Inflammatory macrophage (primary cell): ENCODE measurements at regions not wholly inside any gene's neighbourhood (a gene's known extent, or its start where the extent isn't known, plus 50 kb on each side); places are given as distances from the start of the nearest gene placed in this dataset.

Experiments used
- DNase-seq, 2 donors: peaks; one replicate each; pipeline ENCODE4 v3.0.0-alpha.2; 2020 to 2022

DNA sequence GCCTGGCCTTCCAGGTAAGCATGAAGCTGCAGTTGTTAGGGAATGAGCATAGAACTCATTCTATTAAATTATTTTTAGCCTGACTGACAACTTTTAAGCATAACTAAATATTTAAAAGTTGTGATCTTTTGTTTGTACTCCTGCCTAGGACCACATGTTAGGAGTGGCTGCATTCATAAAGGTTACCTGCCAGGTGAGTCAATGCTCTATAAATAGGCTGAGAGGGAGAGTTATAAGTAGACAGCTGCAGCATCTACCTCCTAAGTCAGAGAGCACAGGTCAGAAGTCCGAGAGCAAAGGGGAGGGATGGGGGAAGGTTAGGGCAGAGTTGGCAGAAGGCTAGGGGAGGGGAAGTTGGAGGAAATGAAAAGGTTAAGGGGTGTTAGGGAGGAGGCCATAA is 292.4 kb upstream of the TLE4 start:
- DNase-seq: no peak

DNA sequence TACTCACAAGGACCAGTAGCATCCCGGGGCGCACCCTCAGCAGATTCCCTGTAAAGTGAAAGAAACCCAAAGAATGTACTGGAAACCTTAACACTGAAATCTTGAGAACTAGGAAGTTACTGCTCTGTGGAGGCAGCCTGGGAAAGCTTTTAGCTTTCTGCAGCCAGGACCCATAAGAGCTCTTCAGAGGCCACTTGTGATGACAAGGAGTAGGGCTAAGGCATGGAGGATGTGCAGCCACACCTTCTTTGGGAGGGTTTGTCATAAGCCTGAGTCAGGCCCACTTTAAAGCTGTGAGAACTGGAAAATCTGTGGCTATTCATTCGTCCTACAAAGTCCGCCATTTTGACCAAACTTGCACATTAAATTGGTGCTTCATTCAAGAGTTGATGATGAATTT is 291.1 kb upstream of the TLE4 start:
- DNase-seq: no peak

DNA sequence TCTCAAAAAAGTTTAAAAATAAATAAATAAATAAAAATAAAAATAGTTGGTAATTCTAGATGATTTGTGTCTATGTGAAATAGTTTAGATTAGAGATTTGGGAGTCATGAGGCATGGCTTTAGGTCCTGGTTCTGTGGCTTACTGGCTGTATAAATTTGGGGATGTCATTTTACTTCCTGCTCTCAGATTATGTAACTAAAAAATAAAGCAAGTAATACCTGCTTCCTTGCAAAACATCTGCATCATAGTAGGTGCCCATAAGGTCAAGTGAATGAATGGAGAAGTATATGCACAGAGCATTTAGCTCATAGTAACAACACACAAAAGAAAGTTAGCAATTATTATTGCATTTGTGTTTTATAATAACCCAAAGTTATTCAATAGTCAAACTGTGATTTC is 287.7 kb upstream of the TLE4 start:
- DNase-seq: no peak

DNA sequence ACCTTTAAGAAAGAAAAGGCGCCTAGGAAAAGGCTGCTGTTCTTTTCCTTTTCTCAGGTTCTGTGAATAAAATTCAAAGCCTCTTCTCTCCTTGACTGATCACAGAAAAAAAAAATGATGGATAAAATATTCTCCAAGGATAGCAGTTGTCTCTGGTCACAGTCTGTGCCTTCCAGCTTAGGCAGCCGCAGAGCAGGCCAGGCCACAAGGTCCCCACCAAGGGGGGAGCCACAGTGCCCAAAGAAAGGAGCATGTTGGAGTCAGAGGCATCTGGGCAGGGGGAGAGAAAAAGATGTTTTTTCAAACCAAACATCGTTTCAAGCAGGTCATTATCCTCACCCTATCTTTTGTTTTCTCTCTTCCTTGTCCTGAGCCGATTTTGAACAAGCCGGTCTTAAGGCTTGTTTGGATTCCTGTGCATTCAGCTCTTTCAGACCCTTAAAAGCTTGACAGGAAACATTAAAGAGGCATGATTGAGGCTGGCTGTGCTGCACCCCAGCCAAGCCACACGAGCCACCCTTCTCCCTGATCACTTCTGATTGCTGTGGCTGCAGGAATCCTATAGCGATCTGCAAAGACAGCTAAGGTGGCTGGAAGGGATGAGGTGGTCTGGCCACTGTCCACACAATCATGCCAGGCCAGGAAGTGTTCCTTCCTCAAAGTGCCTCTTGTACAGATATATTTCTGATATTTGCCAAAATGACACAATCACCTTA is 284.6 kb upstream of the TLE4 start:
- DNase-seq: no peak

DNA sequence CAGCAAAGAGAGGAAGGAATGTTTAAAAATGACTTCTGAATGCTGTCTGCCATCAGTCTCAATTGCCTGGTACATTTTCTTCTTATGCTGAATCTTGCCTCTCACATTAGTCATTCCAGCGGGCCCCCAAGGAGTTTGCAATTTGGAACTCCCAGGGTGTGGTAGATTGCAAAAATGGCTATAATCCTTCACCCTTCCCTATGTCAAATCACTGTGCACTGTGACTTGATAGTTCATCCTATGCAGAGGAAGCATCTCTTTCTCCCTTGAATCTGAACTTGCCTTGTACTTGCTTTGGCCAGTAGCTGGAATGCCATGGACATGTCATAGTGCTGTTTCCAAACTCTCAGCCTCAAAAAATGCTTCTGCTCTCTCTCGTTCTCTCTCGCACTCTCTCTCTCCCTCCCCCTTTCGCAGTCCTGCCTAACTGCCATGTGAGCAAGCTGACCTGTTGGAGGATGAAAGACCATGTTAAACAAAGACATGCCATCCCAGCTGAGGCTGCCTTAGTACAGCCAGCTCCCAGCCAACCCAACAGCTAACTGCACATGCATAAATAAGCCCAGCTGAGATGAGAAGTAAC is 284.0 kb upstream of the TLE4 start:
- DNase-seq: no peak

DNA sequence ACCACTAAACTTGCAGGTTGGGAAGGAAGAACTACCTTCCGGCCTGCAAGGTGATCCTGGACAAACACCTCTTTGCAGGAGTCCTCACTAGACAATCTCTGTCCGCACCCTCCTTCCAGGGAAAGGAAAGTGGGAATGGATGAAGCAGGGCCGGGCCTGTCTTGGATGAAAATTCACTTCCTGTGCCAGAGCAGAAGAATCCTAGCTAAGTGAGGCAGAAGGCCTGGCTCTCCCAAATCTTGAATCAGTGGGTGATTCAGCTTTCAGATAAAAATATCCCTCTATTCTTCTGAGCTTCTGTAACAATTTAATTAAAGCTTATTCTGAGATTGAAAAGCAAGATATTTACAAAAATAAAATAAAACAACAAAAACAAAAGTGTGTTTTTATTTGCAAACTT is 281.9 kb upstream of the TLE4 start:
- DNase-seq: no peak

DNA sequence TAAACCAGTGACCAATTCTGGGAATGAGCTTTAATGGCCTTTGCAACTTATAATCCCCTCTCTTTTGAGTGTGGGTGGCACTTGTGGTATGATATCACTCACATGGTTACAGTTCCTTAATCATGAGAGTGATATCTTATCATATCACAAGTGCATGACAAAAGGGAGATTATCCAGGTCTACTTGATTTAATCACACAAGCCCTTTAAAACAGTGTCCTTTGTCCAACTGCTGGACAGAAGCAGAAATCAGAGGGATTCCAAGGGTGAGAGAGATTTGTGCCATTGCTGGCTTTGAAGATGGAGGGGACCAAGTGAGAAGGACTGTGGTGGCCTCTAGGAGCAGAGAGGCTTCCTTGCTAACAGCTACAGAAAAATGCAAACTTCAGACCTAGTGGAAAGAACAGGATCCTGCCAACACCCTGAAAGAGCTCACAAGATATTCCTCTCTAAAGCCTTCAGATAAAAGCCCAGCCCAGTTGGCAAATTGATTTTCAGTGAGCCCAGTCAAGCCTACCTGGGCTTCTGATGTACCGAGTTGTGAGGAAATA is 279.0 kb upstream of the TLE4 start:
- no peak for DNase-seq

DNA sequence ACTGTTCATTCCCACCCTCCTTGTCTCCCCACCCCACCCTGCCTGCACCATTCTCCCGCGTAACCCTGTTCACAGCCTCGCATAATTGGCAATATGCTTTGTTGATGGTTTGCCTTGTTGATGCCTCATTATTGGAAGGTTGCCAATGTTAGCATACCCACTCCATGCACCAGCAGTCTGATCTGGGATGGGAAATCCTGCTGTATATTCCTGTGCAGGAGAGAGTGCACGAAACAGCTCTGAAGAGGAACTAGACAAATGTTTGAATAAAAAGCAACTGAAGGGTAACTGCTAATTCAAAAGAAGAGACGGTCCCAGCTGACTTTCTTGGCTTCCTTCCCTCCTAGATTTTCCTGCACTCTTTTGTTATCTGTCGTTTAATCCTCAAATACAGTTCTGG is 271.7 kb upstream of the TLE4 start:
- DNase-seq: no peak

DNA sequence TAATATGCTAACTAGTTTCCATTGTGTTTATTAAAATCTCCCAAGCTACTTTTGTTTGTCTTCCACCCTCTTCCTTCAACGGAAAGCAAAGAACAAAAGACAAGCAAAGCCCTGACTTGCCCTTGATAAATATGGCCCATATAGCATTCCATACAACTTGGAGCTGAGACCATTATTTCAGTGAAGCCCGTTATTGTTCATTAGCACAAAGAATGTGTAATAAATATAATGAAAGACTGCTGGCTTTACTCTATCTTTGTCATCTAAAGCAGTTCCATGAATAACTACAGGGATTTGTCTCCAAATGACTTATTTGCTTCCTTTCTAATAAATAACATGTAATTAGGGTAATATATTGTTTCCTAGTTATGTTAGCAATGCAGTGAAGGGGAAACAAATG is 270.7 kb upstream of the TLE4 start:
- no peak for DNase-seq

DNA sequence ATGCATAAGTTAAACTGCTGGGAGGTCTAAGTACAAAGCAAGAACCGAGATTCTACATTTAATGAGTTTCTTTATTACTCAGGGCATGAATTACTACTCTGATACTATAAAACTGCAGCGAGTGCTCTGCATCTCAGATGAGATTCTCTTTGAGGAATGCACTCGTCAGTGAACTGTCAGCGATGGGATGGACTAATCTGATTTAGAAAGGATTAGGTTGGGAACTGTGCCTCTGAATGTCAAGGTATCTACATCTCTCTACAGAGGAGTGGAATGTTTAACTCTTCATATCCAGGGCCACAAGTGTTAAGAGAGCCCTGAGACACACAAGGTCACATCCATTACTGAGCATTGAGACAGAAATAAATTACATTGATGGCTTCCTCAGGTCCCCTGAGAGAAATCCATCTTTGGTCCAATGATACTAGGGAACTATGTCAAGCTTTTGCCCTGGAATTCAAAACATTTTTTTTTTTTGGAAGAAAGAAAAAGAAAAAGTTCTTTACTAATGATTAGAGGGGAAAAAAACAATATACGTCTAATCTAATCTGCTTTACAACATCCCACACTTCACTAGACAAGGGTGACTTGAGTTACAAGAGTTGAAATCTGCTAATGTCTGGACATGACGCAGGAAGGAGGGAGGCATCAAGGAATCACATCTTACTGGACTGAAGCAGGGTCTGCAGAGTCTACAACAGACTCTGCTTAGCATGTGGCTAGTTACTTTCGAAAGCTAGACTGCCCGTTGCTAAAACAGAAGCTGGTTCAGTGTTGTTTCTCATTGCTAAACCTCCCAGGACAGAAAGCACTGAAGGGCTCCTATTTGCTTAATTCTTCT is 270.0 kb upstream of the TLE4 start:
- no peak for DNase-seq

DNA sequence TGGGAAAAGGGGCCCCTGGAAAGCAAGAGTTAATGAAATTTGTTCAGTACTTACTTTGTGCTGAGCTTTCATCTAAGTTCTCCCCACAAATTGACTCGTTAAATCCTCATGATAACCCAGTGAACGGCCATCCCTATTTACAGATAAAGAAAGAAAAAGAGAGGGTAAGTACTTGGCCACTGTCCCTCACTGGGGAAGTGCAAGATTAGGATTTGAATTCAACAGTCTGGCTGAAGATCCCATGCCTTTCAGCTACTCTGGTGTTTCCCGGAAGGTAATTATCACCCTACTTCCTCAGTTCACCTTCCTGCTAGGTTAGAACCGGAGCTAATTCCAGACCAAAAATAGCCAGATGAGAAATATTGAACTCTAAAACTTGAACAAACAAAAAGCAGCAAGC is 269.2 kb upstream of the TLE4 start:
- DNase-seq: no peak

DNA sequence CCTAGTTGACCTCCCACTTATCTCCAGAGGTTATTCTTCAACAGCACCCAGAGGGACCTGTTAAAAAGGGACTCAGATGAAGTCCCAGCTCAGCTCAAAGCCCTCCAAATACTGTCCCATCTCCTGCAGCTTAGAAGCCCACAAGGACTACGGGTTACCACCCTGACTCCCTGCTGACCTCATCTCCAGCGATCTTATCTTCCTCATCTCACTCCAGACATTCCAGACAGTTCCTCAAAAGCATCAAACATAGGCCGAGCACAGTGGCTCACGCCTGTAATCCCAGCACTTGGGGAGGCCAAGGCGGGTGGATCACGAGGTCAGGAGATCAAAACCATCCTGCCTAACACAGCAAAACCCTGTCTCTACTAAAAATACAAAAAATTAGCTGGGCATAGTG is 263.8 kb upstream of the TLE4 start:
- no peak for DNase-seq

DNA sequence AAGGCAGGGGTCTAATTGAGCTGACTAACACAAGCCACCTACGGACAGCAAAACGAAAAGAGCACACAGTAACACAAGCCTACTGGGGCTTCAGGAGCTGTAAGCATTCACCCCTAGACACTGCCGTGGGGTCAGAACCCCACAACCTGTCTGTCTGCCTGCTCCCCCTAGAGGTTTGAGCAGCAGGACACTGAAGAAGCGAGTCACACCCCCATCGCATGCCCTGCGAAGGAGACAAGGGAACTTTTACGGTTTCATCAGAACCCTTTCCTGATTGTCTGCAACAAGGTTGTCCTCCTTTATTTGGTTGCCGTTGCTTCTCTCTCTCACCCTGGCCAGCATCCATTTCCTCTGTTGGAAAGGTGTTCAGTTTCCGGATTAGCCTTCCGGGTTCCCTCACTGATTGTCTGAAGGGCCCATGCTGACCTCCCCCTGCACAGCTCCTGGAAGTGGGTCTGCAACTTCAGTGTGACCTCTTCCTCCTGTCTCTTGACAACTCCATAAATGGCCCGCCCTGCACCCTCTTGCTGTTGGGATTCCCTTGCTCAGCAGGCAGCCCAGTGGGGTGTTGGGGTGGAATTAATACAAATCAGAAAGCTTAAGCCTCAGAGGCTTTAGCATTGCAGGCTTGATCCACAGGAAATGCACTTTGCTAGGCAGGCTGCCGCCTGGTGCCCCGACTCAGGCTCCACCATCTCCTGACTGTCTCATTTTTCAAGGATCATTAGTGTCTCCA is 258.9 kb upstream of the TLE4 start:
- no peak for DNase-seq

DNA sequence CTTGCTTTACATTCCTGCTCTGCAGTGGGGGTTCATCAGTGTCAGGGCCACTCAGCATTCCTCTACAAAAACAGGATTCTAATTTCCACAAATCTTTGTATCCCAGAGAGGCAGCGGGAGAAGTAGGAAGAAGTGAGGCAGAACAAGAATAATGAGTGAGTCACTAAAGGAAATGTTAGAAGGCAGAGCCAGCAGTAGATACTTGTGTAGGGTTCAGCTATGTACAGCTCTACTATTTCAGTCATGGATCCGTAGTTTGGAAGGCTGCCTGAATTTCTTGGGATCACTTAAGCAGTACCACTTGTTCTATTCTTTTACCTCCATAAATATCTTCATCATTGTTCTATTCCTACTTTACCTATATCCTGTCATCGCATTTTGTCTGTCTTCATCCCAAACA is 246.3 kb upstream of the TLE4 start:
- DNase-seq: no peak

DNA sequence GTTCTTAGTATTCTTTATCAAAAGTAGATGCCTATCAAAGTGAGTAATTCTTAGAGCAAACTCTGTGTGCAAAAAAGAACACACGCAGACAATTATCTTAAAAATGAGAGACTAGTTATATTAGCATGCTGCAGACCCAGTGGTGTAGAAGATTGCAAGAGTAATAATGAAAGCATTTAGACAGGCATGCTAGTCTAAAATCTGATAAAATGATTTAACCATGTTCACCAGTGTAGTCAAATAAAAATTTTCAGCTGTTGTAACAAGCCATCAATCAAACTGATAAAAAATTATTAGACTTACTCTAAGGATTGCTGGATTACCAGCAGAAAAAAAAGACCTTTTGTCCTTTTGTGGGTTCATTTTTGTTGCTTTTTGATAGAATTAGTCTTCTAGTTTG is 241.9 kb upstream of the TLE4 start:
- DNase-seq: no peak

DNA sequence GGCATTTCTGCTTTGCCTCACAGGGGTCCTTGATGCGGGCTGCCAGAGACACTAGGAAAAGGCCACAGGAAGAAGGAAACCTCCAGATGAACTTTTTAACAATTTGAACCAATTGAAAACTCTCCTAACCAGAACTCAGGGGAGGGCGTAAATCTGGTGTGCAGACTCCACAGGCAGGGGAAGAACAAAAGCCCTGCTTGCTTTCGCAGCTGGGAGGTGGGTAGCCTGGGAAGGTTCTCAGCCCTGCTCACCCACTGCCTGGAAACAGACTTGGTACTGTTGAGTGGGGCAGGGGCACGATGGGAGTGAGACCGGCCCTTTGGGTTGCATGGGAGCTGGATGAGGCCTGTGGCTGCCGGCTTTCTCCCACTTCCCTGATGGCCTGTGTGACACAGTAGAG is 237.8 kb upstream of the TLE4 start:
- no peak for DNase-seq

DNA sequence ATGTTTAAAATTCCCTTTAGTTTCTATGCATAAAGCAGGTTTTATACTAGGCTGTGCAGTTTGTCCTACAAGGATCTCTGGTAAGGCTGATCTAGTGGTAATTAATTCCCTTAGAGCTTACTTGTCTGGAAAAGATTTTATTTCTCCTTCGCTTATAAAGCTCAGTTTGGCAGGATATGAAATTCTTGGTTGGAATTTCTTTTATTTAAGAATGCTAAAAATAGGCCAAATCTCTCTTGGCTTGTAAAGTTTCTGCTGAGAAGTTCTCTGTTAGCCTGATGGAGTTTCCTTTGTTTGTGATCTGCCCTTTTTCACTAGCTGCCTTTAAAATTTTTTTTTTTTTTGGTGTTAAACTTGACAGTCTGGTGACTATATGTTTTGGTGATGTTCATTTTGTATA is 237.1 kb upstream of the TLE4 start:
- no peak for DNase-seq

DNA sequence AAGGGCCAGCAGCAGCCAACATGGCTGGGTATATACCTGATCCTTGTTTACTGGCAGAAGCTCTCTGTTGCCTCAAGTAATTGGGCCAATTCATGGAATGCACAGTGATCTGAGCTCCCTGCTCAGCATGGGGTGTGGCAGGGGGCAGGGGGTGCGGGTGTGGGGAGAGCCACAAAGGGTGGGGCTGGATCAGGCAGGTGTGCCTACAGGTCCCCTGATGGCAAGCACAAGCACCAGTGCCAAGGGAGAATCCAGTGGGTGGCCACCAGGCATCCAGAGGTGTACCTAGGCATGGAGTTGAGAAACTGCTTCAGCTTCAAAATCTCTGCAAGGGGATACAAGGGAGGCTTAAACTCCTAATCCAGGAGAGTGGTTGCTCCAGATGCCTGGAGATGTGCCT is 235.8 kb upstream of the TLE4 start:
- DNase-seq: no peak

DNA sequence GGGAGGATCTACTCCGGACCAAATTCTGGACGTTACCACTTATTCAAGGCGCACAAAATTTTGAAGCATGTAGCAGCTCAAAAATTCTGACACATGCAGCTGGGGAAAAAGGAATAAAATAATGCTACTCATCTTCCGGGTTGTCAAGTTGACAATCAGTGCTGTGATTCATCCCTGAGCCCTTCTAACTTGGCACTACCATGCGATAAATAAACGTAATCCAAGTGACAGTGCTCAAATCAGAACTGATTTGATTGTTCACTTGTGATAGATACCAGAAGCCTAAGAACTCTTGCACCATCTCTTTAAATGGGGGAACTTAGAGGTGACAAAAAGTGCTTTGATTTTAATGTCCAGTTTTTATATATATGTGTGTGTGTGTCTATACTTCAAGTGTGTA is 230.2 kb upstream of the TLE4 start:
- DNase-seq: no peak

DNA sequence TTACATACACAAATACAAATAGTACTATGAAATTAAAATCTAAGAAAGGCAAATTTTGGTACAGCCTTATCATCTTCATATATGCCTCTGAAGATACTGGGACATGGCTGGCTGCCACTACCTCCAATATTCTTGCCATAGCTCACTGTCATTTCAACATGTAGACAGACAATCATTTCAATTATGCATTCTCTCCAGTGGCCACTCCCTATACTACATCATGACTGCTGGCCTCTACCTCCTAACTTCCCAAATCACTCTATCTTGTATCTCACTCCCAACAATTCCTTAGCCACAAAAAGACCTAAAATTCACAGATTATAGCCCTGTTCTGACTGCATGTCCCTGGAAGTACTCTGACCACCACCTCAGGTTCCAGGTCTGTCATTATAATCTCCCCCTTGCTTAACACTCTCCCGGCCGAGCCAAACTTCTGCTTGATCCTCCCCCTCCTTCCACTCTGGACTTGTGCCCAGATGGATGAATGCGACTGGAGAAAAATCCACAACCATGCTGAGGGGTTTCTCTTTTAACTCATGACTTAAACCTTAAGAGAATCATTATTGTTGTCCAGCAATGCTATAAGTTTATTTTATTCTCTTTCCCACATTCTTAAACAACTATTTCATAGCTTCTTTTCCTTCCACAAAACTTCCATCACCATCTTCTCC is 225.3 kb upstream of the TLE4 start:
- DNase-seq: no peak

DNA sequence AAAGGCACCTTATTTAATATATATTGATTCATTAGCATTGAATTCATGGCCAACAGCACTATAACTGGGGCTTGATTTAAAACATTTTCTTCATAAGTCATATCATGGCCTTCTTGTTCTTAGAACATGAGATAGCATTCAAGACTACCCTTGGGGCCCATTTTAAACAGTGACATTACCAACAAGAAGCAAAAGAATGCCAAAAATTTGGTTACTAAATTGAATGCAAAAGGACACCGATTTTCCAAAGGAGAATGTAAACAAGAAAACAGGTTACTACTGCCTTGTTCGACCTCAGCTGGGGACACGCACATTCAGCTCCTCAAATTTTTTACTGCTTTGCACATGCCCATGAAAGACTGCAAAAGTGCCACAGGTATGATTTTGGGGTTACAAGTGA is 219.4 kb upstream of the TLE4 start:
- DNase-seq: no peak

DNA sequence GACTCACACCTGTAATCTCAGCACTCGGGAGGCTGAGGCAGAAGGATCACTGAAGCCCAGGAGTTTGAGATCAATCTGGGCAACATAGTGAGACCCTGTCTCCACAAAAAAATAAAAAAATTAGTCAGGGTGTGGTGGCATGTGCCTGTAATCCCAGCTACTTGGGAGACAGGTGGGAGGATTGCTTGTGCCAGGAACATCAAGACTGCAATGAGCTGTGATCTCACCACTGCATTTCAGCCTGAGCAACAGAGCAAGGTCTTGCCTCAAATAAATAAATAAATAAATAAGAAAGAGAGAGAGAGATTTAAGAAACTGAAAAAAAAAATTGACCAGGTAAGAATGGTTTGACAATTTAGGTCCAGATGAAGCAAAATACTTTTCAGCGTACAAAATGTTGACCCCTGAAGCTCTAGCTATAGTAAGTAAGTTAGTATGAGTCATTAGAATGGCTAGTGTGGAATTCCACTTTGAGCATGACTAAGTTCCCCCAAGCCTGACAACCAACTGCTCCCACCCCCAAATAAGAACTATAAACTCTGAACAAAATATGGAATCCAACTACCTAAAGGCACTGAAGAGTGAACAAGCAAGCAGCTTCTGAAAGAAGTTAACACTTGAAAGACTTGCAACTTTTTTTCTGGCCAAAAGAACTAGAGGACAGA is 217.8 kb upstream of the TLE4 start:
- no peak for DNase-seq
